DMS 273 (cell line): ENCODE measurements at regions not wholly inside any gene's neighbourhood (a gene's known extent, or its start where the extent isn't known, plus 50 kb on each side); places are given as distances from the start of the nearest gene placed in this dataset.

Experiments
- DNase-seq: peaks from one replicate; lab custom pipeline; 2025; ENCODE audit not compliant: unreplicated experiment; lab: John Stamatoyannopoulos, UW

DNA sequence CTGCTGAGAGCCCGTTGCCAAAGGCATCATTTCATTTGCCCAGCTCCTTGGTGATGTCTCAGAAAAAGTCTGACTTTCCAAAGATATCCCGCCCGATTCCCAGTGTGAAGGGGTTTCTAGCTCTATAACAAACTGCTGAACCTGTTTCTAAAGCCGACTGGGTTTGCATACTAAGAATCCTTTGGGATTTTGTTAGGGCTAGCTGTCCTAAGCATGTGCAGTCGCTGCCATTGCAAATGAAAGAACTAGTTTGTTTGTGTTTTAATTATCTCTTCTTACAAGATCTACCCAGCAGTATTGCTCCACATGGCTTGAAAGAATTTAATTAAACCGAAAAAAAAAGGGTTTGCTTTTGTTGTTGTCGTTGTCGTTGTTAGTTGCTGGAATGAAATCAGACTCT is 476.6 kb downstream of the GATA3 start:
- DNase-seq: no peak

DNA sequence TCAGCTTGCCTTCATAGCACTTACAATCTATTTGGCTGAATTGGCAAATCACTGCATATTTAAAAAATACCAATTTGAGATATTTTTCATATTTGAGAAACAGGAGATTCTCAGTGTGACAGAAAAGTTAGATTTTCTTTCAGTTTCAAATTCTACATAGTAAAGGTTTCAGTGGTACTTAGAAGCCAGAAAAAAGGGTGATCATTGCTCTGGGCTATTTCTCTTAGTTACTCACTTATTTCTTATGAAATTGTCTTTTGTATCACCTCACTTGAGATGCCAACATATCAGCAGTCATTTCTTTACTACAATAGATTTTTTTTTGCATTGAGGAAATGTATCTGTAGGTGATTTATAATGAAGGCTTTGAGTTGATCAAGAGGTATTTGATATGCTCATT is 478.2 kb downstream of the GATA3 start:
- DNase-seq: no peak

DNA sequence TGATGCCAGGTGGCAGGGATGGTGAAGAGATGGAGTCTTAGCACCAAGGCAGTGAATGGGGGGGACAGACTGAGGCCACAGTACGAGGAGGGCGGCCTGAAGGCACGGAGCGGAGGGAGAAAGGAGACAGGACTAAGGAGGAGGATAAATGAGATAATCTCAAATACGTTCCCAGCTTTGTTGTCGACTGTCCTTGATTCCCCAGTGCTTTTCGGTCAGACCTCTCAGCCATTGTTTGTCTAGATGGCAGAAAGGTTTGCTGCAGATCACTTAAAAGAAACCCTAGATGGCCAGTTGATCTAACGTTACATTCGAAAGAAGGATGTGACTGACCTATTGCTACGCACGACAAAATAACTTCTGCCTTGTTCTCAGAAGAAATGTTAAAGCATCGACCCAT is 479.0 kb downstream of the GATA3 start:
- DNase-seq: no peak

DNA sequence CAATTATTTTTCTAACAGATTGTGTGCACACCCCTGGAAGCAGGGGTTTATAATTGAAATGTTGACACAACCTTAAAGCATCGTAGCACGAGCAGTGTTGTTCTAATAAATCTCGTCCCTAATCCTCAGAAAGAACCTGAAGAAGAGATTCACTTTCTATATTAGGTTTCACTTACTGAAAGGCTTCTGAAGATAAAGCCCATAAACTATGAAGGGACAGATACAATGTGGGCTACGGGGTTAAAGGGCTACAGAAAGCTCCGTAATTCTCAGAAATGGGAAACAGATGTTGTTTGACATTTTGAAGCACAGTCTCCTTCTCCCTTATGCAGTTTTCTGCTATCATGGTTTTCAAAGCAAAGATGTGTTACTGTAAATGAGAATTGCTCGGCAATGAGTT is 479.6 kb downstream of the GATA3 start:
- no peak for DNase-seq

DNA sequence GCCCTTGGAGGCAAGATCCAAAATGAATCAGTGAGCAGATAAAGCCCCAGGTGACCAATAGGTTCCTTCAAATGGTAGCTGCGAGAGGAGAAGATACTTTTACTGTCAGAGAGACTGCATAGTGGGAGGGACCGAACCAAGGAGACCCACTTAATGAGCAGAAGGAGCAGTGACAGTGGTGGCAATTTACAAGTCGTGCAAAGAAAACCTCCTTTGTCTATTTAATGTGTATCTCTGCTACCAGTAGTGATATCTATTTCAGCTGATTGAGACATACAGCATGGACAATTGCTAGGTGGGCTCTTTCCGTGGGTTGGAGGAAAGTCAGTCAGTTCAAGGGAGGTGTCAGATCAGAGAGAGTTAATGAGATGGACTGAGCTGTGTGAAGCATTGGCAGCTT is 480.4 kb downstream of the GATA3 start:
- DNase-seq: no peak

DNA sequence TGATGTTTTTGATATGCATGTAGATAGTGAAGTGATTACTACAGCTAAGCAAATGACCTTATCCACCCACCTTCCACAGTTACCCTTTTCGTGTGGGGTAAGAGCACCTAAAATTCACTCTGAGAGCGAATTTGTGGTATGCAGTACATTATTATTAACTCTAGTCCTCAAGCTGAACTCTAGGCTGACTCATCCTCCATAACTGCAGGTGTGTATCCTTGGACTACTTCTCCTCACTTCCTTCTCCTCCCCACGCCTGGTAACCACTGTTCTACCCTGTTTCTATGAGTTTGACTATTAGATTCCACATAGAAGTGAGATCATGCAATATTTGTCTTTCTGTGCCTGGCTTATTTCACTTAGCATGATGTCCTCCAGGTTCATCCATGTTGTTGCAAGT is 484.6 kb downstream of the GATA3 start:
- DNase-seq: no peak

DNA sequence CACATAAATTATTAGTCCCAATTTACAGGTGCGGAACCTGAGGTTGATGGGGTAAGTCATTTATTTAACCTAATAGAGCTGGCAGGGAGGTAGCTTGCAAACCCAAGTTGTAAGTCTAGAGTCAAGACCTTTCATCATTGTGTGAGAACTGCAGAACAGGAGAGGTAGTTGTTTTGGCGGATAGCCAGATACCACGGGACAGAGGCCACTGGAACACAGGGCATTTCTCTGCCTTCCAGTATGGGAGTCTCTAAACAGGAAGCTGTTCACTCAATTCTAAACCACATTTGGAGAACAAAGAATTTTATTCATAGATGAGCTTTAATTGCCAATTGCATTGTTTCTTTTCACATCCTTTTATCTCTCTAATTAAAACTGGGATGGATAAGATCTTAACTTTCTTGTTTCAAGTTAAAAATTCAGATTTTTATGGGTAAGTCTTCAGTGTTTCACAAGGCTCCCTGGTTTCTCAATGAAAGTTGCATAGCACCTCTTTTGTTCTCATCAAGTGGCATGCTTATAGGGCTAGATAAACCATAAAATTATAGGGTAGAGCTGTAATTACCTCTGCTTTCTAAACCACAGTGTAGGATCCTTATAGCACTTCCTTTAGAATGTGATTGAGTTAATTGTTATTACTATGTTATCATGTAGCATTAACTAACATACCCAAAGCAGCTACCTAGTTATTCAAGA is 489.0 kb downstream of the GATA3 start:
- DNase-seq: no peak

DNA sequence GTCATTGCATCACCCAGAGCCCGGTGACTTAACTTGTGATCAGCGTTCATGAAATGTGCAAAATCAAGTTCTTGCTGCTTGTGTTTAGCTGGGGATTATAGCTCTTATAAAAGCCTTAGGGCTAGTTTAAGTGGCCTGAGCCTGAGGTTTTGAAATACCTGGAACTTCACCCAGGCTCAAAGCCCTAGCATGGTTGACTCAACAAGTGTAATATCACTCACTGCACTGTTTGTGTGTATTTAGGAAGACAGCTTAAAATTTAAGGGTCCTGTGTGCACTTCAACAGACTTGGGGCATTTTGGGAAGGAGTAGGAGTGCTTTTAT is 489.5 kb downstream of the GATA3 start:
- no peak for DNase-seq

DNA sequence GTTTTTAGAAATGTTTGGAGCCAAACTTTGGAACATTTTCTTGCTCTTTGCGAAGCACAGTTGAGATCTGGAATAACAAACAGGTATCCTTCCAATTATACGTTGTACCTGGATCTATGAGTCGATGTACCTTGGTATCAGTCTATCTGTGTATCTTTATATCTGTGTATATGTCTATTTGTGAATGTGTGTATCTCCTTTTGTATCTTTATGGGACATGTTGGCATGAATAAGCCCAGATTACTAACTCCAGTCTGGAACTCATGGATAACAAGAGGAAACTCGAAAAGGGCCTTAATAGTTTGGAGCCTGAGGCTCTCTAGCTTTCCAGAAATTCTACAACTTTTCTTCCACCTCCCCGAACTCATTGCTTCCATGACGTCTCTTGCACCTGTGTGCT is 490.0 kb downstream of the GATA3 start:
- no peak for DNase-seq

DNA sequence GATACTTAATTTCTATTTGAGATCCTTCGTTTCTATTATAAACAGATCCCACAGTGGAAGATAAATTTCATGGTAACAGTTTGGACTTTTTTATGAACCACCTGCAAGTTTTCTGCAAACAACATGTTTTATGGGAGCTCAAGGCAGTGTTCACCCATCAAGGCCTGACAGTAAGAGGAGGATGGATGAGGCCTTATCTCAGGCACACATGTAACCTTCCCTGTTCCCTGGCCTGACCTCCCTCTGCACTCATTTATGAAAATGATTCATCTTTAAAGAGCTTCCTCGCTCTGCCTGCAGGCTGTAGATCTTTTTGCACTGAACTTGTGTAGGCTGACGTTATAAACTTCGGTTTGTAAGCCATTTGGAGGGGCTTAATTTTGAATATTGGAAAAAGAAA is 500.1 kb downstream of the GATA3 start:
- DNase-seq: no peak

DNA sequence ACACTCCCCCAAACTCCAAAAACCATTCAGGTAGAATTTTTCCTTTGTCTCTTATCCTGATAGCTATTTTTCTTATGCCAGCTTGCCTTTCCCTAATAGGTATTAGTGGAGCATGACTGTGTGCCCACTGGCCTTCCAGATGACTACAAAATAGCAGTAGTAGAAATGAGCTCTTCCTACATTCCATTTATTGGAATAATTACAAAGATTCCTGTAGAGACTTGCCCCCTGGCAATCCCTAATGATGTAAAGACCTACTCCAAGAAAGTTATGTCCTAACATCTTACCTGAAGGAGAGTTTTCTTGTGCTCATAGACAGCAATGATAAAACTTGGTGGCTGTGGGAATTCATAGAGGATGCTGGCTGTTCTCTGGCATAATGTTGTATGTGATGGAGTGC is 501.8 kb downstream of the GATA3 start:
- DNase-seq: no peak

DNA sequence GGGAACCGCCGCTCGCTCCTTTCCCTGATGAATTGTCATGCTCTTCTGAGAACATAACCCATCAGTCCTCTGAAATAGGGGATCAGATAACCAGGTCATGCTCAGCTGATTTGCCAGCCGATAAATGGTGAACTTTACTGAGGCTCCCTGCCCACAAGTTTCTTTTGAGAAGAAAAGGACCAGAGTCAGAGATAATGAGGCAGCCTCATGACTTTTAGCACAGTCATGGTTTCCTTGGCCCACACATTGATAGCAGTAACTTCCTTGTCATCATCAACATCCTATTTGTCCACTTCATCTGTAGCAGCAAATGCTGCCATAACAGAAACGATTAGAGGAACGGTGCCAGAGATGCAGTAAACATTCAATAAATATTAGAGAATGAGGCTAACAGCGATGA is 509.0 kb downstream of the GATA3 start:
- DNase-seq: no peak

DNA sequence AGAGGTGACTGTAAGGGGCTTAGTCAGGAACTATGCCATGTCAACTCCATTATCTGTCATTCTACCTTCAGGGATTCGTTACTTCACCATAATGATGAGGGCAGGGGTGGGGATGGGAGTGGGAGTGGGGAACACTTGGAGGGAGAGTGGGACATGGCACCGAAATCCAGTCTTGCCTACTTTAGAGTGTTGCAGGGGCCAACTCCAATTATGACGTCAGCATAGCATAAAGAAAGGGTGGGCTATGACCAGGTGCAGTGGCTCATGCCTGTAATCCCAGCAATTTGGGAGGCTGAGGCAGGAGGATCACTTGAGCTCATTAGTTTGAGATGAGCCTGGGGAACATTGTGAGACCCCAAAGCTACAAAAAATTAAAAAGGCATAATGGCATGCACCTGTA is 512.2 kb downstream of the GATA3 start:
- no peak for DNase-seq

DNA sequence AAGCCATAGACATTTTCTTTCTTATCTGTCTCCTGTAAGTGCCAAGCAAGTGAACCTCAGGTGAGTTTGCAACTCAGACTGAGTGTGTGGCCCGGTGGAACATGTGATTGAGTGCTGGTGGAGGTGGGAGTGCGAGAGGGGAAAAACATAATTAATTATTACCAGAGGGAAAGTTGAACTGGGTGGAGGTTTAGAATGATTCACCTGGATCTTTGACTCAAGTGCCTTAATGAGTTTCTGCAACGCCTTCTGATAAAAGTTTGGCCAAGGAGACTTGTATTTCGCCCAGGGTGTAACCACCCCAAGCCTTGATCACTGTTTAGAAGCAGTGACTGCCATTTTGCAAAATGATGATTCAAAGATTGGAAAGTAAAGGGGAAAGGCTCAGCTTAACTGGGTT is 513.9 kb downstream of the GATA3 start:
- DNase-seq: no peak

DNA sequence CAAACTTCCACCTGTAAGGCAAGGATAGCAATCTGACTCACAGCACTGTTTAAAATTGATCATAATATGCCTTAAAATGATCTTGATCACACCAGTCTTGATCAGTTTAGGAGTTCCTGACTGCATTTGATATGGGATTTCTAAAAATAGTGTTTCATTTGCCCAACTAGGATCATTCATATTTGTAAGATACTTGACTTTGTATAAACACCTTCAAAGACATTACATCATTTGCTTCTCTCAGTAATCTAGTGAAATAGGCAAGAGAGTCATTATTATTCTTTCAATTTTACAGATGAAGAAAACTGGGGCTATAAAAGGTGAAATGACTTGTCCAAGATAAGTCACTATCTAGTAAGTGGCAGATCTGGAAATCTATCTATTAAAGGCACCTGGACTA is 521.1 kb downstream of the GATA3 start:
- no peak for DNase-seq

DNA sequence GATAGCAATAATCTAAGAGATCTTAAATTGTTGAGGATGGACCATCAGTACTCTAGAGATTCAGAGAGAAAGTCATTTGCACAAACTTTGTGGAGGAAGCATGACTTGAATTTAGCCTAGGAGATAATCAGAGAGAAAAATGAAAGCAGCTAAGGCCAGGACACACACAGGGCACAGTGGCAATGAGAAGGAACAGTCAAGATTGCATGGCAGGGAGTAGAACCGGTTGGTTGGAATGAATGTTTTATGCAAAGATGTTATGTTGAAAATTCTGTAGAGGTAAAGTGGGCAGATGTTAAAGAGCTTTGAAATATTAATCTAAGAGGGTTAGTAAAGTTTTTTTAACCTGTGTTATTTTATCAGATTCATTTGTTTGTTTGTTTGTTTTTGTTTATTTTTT is 521.8 kb downstream of the GATA3 start:
- DNase-seq: no peak

DNA sequence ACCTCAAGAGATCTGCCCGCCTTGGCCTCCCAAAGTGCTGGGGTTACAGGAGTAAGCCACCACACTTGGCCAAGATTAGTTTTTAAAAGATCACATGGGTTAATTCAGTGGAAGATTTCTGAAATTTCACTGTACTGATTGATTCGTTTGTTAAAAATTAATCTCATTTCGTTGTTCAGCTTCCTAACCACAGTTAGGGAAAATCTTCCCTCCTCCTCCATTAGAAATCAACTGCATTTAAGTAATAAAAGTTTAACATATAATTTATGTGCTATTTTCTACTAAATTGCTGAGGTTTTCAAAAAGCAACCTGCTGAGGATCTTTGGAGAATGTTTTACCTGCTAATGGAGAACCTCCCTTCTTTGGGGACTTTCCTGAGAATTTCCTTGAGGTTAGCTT is 522.4 kb downstream of the GATA3 start:
- DNase-seq: no peak

DNA sequence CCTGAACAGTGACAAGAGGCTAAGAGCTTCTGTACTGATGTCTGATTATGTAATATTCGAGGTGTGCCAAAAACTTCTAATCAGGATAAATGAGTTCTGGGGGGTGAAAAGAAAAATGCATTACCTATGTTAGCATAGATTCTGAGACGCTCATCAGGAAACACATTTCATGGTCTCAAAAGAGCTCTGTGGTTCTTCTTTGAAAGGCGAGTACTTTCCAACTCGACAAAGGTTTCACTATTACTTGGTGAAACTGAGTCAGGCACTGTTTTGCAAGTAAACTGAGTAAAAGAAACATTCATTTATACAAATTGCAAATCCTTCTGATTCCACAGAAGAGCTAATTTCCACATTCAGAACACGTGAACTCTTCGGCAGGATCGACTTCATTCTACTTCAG is 523.2 kb downstream of the GATA3 start:
- DNase-seq: no peak

DNA sequence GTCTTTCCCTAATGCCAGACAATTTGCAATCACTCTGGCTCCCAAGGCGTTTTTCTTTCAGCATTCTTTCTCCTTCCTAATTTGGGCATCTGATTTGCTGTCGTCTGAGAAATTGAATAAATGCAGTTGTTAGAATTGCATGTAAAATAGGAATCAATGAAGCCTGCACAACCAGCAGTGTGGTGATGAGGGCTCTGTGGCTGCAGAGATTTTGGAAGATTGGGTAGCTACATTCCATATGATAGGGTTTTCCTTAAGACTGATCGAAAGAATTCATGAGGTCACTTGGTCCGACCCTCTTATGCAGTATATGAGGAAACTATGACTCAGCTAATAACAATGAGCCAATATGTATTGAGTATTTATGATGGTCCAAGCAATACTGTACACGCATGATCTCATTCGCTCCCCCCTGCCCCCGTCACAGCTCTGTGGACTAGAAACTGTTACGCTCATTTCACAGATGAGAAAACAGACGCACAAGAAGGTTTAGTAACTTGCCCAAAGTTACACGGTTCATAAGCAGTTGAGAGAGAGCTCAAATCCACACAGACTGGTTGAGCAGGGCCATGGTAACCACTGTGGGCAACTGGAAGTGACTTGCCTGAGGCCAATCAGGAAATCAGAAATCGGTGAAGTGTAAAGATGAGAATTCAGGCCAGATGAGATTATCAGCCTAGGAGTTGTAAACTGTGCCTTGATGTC is 527.2 kb downstream of the GATA3 start:
- no peak for DNase-seq

DNA sequence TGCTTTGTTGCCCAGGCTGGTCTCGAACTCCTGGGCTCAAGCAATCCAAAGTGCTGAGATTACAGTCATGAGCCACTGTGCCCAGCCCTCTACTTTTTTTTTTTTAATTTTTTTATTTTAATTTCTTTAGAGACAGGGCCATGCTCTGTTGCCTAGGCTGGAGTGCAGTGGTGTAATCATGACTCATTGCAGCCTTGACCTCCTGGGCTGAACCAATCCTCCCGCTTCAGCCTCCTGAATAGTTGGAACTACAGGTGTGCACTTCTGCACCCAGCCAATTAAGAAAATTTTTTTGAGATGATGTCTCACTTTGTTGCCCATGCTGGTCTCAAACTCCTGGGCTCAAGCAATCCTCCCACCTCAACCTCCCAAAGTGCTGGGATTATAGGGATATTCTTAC is 528.6 kb downstream of the GATA3 start:
- no peak for DNase-seq

DNA sequence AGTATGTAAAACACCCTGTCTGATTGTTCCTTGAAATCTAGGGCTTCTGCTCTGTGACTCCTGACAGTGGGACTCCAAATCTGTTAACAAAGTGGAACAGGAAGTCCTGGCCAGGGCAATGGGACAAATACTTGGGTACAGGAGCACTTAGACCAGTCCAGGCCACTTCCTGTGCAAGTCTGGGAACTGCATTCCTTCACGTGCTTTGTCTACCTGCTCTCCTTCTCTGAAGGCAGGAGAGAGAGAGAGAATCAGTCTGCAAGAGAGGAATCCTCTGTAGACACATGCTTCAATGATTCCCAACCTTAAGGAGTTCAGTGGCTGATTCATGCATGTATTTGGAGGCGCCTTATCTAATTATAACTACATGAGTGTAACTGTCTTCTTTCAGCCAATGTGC is 530.2 kb downstream of the GATA3 start:
- no peak for DNase-seq

DNA sequence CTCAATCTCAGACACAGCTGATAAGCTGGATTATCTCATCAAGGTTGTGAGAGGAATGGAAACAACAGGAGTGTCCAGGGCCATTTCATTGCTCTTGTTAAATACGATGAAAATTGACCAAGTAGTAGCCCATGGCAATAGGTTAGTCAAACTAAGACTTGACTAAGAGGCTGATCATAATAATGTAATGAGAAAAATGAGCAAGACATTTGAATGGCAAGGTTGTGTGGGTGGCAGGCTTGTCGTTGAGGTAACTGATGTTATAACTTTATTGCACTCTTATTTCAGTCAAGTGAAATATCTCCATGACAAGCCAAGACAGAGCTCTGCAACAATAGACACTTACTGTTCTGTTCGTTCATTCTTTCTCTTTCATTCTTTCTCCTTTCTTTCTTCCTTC is 532.0 kb downstream of the GATA3 start:
- DNase-seq: no peak

DNA sequence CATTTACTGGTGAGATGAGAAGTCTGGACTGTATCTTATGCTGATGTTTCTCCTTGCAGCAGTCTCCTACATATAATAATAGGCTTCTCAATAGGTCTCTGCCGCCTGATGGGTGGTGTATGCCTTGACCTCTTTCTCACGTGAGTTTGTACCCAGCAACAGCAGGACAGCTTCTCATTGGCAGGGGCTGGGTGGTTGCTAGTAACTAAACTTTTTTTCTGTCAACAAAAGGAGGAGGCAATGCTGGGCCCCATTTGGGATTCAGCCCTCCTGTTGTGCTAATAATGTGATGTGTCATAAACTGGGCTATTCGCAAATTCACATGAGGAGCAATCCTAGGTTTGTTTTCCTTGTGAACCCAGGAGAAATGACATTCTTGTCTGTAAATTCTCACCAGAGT is 533.6 kb downstream of the GATA3 start:
- no peak for DNase-seq
